DND-41 (cell line): ENCODE measurements at regions not wholly inside any gene's neighbourhood (a gene's known extent, or its start where the extent isn't known, plus 50 kb on each side); places are given as distances from the start of the nearest gene placed in this dataset.

ENCODE experiments used
- CTCF ChIP-seq: IDR thresholded peaks from 2 replicates; pipeline ENCODE4 v1.5.1; 2012; ENCODE audit warnings: borderline replicate concordance, low read length, moderate library complexity, mild to moderate bottlenecking; ENCODE audit not compliant: poor library complexity, severe bottlenecking; ENCODE audit errors: extremely low read depth
- EZH2 ChIP-seq: IDR thresholded peaks from 3 replicates; pipeline ENCODE4 v1.6.1; 2012; ENCODE audit warnings: borderline replicate concordance, low read depth, mild to moderate bottlenecking, moderate library complexity, low read length, inconsistent platforms; ENCODE audit not compliant: severe bottlenecking

GRCh38 chr4:12293906-12294525 lies 865.3 kb upstream of the HS3ST1 start:
- no peak for TF ChIP-seq EZH2
- no peak for TF ChIP-seq CTCF
